Stimulated activated CD4-positive, alpha-beta T cell treated with anti-CD3 and anti-CD28 coated beads, Interleukin-4, amount 100 ng/mL, for 1 hour (primary cell): ENCODE measurements at regions not wholly inside any gene's neighbourhood (a gene's known extent, or its start where the extent isn't known, plus 50 kb on each side); places are given as distances from the start of the nearest gene placed in this dataset.
"Not testable (repeated sequence)": the region's sequence is repeated elsewhere in the genome, so short reads cannot be mapped to it uniquely, and the experiment has no call there.

Source experiments
- DNase-seq: peaks from one replicate; pipeline ENCODE4 v3.0.0-alpha.2; 2020

DNA sequence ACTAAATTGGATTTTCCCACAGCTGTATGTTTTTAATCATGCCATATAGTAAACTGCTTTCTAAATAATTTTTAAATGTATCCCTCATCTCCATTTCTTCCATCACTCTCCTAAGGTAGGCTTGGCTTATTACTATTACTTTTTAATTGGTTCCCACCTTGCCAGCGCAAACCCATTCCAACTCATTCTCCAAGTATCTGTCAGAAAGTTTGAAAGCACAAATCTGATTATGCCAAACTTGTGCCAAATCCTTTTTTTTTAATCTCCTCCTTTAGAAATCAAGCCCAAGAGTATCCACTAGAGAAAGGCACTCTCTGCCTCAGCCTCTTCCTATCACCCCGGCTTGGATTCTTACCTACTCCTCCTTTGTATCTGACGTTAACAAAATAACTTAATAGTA lies 784.5 kb downstream of the TBL1XR1 start:
- DNase-seq = no peak

DNA sequence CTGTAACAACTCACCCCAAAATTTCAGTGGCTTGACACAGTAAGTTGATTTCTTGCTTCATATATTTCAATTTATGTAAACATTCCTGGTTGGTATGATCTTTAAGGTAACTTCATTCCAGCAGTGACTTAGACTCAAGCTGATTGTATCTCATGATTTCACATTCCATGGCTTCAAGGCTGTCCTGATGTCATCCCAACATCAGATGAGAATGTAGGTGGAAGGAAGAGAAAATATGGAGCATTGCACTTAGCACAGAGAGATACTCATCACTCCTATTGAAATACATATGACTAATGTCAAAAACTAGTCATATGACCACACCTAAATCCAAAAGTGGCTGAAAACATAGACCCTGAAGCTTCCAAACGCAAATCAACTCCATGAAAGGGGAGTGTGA lies 793.8 kb downstream of the TBL1XR1 start:
- no peak for DNase-seq

DNA sequence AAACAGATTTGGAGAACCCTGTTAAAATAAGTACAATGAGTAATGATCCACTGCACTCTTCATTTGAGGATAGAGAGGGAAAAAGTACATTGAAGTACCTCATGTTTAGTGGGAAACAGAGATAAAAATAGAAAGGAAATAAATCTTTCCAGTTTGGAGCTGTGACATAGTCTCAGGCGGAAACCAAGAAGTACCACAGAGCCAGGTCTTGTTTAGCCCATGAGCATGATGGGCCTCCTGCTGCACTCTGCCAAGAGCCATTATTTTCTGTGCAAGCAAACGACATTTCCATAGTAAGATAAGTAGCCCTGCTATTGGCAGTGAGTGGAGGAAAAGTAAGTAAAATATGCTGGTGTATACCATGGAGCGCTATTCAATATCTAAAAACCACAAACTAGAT lies 796.1 kb downstream of the TBL1XR1 start:
- DNase-seq = no peak

DNA sequence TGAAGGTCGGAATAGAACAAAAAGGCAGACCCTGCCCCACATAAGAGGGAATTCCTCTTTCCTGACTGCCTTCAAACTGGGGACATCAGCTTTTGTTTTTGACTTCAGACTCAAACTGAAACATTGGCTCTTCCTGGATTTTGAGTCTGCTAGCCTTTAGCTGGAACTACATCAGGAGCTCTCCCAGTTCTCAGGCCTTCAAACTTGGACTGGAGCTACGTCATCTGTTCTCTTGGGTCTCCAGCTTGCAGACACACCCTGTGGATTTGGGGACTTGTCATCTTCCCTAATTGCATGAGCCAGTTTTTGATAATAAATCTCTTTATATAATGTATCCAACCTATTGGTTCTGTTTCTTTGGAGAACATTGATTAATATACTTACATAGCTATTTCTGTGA lies 798.1 kb downstream of the TBL1XR1 start:
- no peak for DNase-seq

DNA sequence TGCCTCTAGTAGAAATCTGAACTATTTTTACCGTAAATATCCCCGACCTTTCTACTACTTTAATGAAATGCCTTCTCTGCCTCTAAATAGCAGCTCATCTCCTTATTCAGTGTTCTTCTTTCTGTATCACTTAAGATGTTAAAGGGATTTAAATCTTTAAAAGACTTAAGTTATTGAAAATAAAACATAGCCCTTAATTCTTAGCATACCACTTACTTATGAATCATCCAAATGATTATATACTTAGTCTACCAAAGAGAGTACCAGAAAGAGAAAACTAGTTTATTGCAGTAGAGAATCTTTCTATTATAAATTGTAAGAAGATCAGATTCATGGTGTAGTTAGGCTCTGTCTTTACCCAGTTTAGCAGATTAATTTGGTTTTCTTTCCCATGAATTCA lies 802.0 kb downstream of the TBL1XR1 start:
- DNase-seq = no peak

DNA sequence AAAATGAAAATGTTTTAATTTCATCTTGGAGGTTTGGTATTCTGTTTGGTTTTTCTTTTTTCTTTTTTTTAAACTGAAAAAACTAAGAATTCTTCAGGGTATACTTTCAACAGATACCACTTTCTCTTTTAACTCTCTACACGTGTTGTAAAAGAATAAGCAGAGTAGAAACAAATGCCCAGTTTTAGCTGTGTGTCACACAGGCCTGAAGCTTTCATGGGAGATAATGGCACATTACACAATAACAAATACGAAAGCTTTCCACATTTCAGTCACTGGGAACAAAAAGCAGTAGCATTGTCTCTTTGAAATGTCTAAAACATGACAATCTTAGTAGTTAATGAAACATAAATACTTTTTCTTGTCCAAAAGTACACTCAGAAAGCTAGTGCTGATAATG lies 818.5 kb downstream of the TBL1XR1 start:
- no peak for DNase-seq

DNA sequence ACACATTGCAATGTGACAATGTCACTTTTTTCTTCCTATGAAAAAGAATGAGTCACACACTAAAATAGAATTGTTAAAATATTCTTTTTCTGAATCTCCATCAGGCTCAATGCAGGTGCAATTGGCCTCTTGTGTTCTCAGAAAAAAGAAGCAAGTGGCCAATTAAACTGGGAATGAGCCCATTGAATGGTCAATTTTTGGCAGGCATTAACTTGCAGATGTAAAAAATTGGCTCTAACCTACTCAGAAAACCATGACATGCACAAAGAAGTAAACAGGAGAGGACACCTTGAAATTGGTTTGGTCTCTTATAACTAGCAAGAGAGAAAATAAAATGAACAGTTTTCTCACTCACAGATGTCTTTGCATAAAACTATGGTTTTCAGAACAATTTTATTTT lies 820.8 kb downstream of the TBL1XR1 start:
- DNase-seq = no peak

DNA sequence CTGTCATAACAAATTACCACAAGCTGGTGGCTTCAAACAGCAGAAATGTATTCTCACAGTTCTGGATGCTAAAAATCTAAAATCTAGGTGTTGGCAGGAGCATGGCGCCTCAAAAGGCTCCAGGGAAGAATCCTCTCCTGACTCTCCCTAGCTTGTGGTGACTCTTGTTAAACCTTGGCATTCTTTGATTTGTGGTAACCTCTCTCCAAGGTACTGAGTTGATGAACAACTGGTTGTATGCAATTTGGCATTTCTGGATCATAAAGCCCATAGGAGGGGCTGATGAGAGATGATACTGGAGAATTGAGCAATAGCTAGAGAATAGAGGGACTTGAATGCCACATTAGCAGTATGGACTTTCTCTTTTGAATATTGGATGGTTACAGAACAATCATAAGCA lies 821.8 kb downstream of the TBL1XR1 start:
- DNase-seq = no peak

DNA sequence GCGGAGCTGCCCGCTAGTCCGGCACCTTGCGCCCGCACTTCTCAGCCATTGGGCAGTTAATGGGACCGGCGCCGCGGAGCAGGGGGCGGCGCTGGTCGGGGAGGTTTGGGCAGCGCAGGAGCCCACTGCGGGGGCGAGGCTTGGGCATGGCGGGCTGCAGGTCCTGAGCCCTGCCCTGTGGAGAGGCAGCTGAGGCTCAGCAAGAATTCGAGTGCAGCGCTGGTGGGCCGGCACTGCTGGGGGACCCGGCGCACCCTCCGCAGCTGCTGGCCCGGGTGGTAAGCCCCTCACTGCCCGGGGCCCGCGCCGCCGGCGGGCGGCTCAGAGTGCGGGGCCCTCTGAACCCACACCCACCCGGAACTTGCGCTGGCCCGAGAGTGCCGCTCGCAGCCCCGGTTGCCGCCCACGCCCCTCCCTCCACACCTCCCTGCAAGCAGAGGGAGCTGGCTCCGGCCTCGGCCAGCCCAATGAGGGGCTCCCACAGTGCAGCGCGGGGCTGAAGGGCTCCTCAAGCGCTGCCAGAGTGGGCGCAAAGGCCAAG lies 835.0 kb downstream of the TBL1XR1 start:
- no peak for DNase-seq

DNA sequence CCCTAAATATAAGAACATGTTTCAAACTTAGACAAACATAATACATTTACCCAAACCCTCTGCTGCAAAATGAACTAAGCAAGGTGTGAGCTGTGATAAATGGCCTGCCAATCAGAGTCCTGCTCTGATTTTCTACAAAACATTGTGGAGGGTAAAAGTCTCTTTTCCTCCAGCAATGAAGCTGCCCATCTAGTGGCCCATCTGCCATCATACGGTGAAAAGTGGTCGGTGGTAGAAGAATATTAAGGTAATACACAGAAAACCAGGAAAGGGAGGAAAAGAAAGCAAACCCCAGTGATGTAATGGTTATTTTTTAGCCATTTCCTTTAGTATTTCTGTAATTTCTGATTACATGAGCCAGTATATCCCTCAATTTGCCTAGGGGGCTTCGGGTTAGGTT lies 838.1 kb downstream of the TBL1XR1 start:
- no peak for DNase-seq

DNA sequence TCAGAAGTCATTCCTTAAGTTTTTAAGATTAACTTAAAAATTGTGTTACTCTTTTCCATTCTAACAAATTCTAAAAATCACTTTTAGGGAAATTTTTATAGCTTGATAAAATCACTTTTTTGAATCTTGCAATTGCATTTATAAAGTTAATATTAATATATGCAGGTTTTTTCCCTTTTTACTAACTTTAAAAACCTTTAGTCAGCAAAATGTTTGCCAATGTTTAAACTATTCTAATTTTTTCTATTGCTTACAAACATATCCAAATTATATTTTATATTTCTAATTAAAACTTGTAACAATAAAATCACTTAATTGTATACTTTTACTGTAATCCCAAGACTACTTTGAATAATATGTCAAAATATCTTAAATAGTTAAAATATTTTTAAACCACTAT lies 839.4 kb downstream of the TBL1XR1 start:
- no peak for DNase-seq

DNA sequence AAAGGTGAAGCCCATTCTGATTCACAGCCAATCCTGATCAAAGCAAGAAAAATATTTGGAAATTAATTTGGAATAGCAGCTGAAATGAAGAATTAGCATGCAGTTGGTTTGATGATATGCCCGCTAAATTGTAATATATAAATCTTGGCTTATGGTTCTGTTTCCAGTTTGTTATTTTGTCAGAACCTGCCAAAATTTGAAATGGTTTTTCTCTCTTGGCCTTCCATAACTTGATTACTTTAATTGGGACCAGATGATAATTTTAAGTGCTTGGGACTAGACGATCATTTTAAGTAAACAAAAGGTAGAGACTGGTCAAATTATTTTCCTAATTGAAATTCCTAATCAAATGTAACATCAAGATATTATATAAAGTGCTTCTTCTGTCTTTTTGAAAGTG lies 842.4 kb downstream of the TBL1XR1 start:
- DNase-seq = no peak

DNA sequence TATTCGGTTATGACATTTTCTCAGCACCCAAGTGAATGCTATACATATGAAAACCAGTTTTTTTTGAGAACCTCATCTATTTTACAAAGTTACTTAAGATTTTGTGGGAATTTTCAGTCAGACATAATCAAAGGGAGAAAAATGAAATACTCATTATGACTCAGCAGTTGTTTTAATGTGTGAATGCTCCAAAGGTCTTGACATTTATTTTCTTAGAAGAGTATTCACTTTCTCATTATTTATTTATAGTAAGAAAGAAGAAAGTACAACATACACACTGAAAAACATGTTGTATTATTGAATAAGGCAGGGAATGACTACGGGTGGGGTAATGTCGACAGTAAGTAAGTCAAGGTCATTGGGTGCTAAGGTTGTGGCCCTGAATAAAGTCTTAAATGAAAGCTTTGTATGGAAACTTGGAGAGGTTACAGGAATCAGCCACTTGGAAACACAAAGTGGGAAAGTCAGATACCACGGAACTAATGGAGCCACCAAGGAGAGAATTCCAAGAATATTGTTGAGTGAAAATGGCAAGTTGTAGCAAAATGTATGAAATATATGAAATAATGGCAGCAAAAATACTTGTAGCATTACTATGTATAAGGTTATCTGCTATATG lies 844.5 kb downstream of the TBL1XR1 start:
- no peak for DNase-seq

DNA sequence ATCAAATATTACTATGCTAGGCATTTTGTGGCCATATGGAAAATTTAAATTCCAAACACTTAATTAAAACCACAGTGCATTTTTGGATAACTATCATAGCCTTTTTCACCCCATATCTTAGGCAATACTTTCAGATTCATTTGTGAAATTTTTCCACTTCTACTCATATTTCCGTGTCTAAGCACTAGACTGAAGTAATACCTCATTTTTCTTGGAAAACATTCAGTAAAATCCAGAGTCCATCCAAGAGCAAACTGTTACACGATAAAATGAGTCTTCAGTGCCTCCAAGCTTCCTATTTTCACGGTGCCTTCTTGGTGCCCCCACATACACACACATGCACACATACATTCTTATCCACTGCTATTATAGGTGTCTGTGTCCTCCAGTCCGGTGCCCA lies 845.9 kb downstream of the TBL1XR1 start:
- DNase-seq = no peak

DNA sequence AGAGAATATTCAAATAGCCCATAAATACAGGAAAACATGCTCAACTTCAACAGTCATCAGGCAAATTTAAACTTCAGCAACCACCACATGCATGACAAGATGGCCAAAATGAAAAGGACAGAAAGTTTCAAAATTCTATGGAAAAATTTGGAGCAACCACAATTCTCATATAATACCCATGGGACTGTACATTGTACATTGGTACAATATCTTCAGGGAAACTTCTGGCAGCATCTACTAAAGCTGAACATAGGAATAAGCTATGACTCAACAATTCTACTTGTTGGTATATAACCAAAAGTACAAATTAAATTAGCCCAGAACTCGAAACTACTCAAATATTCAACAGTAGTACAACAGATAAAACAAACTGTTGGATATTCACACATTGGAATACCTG lies 847.6 kb downstream of the TBL1XR1 start:
- no peak for DNase-seq

DNA sequence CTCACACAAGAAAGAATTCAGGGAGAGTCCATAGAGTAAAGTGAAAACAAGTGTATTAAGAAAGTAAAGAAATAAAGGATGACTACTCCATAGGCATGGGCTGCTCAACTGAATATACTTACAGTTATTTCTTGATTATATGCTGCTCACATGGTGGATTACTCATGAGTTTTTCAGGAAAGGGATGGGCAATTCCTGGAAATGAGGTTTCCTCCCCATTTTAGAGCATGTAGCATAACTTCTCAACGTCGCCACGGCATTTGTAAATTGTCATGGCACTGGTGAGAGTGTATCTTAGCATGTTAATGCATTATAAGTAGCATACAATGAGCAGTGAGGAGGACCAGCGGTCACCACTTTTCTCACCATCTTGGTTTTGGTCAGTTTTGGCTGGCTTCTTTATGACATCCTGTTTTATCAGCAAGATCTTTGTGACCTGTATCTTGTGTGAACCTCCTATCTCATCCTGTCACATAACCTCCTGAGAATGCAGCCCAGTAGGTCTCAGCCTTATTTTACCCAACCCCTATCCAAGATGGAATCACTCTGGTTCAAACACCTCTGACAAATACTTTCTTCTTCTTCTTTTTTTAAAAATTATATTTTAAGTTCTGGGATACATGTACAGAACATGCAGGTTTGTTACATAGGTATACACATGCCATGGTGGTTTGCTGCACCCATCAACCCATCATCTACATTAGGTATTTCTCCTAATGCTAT lies 849.7 kb downstream of the TBL1XR1 start:
- no peak for DNase-seq

DNA sequence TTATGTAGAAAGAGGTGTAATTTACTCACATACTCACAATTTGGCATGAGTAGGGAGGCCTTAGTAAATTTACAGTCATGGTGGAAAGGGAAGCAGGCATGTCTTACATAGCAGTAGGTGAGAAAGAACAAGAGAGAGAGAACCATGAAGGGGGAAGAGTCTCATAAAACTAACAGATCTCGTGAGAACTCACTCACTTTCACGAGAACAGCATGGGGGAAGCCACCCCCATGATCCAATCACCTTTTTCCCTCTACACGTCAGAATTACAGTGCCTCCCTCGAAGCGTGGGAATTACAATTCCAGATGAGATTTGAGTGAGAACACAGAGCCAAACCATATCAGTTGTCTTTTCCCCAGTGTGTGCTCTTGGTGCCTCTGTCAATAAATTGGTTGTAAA lies 855.3 kb downstream of the TBL1XR1 start:
- DNase-seq = no peak

DNA sequence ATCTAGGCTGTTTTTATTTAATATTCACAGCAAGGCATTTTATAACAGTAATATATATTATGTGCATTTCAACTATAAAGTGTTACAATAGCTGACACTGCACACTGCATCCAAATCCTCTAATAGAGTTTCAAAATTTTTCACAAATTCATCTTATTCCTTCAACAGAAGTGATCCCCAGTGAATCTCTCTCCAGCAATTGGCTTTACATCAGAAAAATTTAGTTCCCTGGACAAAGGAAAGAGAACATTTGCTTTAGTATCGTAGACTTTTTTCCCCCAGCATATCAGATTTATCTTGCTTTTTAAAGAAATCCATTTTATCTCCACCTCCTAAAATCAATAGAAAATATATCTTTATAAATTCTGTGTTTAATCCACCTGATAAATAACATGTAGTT lies 868.6 kb downstream of the TBL1XR1 start:
- DNase-seq = no peak

DNA sequence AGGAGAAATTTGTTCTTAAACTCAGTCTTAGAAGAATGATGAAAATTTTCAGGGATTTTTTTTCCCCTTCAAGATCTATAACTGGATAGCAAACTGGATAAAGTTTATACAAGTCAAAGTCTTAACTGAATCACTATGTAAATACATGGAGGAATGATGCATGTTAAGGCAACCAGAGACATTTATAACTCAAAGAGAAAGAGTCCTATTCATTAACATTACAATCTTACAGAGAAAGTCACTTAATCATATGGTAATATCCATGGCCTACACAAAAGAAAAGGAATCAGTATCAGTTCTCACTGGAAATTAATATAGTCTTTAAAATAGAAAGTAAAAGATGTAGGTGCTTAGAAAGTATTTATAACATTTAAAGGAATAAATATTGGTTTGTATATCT lies 869.1 kb downstream of the TBL1XR1 start:
- DNase-seq = no peak

DNA sequence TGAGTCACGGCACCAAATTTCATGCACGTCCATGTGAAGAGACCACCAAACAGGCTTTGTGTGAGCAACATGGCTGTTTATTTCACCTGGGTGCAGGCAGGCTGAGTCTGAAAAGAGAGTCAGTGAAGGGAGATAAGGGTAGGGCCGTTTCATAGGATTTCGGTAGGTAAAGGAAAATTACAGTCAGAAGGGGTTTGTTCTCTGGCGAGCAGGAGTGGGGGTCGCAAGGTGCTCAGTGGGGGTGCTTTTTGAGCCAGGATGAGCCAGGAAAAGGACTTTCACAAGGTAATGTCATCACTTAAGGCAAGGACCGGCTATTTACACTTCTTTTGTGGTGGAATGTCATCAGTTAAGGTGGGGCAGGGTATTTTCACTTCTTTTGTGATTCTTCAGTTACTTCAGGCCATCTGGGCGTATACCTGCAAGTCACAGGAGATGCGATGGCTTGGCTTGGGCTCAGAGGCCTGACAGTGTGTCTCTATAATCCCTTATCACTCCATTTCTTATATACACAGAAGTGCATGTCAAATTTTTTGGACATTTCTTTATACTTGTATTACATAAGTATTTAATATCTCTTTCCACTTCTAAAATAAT lies 870.3 kb downstream of the TBL1XR1 start:
- DNase-seq = not testable (repeated sequence)

DNA sequence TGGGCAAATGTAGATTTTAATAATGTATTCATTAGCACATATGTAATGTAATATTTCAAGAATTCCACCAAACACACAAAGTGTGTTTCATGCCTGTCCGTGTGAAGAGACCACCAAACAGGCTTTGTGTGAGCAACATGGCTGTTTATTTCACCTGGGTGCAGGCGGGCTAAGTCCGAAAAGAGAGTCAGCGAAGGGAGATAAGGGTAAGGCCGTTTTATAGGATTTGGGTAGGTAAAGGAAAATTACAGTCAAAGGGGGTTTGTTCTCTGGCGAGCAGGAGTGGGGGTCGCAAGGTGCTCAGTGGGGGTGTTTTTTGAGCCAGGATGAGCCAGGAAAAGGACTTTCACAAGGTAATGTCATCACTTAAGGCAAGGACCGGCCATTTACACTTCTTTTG lies 875.8 kb downstream of the TBL1XR1 start:
- DNase-seq = not testable (repeated sequence)

DNA sequence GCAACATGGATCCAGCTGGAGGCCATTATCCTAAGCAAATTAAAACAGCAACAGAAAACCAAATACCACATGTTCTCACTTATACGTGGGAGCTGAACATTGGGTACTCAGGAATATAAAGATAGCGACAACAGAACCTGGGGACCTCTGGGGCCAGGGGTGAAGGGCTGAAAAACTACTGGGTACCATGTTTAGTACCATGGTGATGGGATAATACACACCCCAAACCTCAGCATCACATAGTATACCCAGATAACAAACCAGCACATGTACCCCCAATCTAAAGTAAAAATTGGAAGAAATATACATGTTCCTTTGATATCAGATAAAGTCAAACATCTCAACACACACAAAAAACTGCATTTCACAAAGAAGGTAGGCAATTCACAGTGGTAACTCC lies 876.2 kb downstream of the TBL1XR1 start:
- no peak for DNase-seq

DNA sequence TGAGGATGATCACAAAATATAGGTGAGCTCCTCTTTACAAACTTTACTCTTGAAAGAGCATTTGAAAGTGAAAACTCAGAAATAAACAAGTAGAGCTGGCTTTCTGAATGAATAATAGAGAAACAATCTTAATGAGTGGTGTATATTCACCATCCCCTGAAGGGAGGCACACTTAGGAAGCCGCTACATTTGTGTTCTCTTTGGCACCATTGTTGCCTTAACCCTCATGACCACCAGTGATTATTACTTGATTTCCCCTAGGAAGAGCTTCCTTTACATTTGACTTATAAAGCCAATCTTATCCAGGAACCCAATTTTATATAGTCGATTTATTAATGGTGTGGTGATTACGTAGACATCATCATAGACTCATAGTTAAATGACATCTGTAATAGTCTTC lies 883.9 kb downstream of the TBL1XR1 start:
- no peak for DNase-seq

DNA sequence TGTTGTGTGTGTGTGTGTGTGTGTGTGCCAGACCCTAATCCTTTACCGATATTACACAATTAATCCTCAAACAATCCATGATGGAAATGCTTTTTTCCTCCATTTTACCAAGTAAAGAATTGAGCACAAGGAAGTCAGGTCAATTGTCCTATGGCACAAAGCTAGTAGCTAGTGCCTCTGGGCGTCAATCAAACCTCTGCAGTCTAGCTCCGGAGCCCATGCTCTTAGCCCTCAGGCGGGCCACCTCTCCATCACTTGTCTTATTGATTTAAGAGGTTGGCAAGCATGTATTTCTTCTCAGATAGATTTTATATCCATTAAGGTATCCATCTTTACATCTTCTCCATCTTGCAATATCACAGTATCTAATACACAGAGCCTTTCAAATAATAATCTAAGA lies 886.6 kb downstream of the TBL1XR1 start:
- no peak for DNase-seq
